H54 (cell line): ENCODE measurements at regions not wholly inside any gene's neighbourhood (a gene's known extent, or its start where the extent isn't known, plus 50 kb on each side); places are given as distances from the start of the nearest gene placed in this dataset.

Experiments
- DNase-seq: peaks from one replicate; pipeline ENCODE4 v3.0.0; 2011; ENCODE audit warnings: low spot score, mixed read lengths; ENCODE audit not compliant: insufficient read length
- FAIRE-seq: peaks from 3 replicates; lab custom pipeline; 2011; peaks lifted over from hg19 to GRCh38; lab: Jason Lieb, UNC
- POLR2A ChIP-seq: IDR thresholded peaks from 2 replicates; pipeline ENCODE4 v1.6.1; 2011; ENCODE audit warnings: low read depth, mild to moderate bottlenecking, low read length

- TF ChIP-seq POLR2A, result no peak
- FAIRE-seq, result no peak
- DNase-seq, result no peak
Measured at GRCh38 chr12:25830456-25830855, 128.0 kb upstream of the RASSF8 start.

GRCh38 chr12:25833657-25834056 lies 124.8 kb upstream of the RASSF8 start:
- no peak for DNase-seq
- no peak for FAIRE-seq
- no peak for TF ChIP-seq POLR2A

DNA sequence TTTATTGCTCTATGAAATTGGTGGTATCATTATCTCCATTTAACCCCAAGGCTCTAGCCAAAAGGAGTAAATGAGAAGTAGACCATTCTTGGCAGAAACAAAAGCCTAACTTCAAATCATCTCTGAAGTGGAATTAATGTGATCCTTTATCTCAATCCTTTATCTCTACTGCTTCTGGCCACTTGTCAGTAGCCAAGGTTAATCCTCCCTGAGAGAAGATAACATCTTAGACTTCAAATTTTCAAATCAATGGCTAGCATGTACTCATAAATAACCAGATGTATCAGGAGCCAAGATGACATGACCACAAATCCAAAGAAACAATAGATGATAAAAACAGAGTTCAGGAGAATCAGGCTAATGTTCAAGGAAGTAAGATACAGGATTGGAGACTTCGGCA lies 123.1 kb upstream of the RASSF8 start:
- no peak for DNase-seq
- no peak for TF ChIP-seq POLR2A
- FAIRE-seq, result no peak

DNA sequence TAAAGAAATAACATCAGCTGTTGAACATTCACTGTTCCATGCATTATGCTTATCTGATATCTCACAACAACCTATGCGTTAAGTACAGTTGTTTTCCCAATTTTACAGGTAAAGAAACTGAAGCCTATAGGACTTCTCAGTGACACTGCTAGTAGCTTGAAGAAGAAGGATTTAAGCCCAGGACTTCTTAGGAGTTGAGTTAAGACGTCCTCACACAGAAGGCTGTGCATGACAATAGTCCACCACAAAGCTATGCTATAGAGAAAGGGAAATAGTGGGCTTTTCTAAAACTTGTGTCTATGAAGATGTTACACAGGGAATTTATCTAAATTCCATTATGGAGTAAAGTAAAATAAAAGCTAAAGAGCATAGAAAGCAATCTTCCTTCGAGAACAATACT lies 120.5 kb upstream of the RASSF8 start:
- TF ChIP-seq POLR2A, result no peak
- FAIRE-seq (no peak), DNase-seq (no peak)

- DNase-seq (no peak), FAIRE-seq (no peak)
- TF ChIP-seq POLR2A, result no peak
Measured at GRCh38 chr12:25839470-25839869, 119.0 kb upstream of the RASSF8 start.

DNA sequence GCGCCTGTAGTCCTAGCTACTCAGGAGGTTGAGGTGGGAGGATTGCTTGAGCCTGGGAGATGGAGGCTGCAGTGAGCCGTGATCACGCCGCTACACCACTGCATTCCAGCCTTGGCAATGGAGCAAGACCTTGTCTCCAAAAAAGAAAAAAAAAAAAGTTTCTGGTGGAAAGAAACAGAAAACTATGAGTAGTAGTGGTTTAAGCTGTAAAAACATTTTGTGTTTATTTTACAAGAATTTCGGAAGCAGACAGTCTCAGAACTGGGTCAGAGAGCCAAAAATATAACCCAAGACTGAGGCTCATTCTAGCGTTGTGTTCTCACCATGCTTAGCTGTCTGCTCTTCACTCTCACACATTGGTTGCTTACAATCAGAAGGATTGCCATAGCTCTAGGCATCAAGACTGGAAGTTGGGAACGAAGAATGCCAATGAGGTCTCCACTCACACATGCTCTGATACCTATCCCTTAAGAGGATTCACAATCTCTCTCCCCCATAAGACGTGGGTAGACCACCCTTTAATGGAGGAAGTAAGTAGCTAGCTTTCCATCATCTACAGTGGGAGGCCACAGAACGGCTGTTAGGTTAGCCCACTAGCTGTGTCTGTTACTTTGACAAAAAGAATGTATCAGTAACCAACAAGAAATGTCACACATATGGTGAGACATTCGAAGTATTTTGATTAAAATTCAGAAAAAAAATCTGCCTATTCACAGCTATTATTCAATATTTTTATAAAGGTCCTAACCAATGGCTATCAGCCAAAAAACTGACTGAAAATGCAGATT lies 117.6 kb upstream of the RASSF8 start:
- FAIRE-seq (no peak), DNase-seq (no peak)
- TF ChIP-seq POLR2A, result no peak

GRCh38 chr12:25842254-25842653 lies 116.2 kb upstream of the RASSF8 start:
- DNase-seq, result no peak
- TF ChIP-seq POLR2A, result no peak
- FAIRE-seq, result no peak

DNA sequence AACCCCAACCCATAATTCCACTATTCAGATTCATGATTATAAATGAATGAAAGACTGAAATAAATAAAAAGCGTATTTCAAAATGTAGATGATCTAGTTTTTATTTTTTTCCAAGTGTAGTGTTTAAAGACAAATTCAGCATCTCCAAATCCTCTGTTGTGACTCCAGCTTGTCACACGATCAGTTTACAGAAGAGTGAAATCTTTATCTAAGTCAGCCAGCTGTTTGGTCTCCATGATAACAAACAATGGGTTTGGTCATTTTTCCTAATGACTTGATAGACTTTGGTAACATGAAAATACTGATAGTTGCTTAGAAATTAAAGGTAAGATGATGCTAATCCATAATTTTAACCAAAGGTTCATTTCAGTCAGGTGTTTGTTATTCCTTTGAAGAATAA lies 114.5 kb upstream of the RASSF8 start:
- DNase-seq (no peak), FAIRE-seq (no peak)
- TF ChIP-seq POLR2A, result no peak

DNA sequence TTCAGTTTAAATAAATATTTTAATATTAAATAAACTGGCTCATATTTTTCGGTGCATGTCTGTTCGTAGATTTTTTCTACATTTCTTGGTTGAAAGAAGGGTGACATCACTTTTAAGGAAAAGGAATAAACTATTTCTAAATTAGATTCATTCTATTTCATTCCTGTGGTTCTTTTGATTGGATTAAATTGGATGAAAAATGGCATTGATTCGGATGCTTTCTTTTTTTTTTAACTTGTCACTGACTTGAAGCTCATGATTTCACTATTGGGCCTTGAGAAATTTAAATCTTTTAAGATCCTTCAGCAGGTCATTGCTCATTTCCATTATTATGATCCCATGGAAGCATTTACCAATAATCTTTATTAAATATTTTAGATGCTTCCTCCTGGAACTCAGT lies 113.1 kb upstream of the RASSF8 start:
- TF ChIP-seq POLR2A, result no peak
- DNase-seq (no peak), FAIRE-seq (no peak)

DNA sequence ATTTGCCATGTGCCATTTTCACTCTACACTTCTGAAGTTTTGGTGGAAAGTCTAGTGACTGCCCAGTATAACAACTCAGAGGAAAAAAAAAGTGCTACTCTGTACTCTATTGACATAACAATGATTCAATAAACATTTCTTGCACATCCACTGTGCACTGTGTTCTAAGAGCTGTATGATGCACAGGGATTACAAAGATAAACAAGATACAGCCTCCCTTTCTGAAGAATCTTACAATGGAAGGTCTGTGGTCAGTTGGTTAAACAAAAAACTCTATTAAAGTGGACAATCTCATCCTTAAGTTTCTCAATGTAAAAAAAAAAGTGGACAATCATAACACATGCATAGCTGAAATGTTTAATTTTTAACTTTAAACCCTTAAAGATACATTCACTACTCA lies 105.7 kb upstream of the RASSF8 start:
- DNase-seq (no peak), FAIRE-seq (peak; percentile 23)
- TF ChIP-seq POLR2A, result no peak

- no peak for TF ChIP-seq POLR2A
- FAIRE-seq (no peak), DNase-seq (no peak)
Measured at GRCh38 chr12:25853316-25854095, 105.0 kb upstream of the RASSF8 start.

DNA sequence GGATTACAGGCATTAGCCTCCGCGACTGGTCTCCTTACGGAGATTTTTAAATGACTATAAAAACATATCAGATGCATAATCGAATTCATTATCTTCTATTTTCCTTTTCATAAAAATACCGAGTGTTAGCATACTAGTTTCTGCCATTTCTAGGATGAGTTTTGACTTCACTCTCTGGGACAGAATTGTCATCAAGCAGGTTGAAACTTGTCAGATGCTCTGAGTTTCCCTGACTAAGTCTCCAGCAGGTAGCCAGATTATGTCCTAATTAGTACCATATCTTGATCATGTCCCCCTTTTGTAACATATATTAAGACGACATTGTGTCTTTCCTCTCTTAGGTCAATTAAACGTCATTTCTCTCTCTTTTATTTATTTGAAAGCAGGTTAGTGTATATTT lies 103.5 kb upstream of the RASSF8 start:
- DNase-seq (no peak), FAIRE-seq (no peak)
- TF ChIP-seq POLR2A, result no peak

DNA sequence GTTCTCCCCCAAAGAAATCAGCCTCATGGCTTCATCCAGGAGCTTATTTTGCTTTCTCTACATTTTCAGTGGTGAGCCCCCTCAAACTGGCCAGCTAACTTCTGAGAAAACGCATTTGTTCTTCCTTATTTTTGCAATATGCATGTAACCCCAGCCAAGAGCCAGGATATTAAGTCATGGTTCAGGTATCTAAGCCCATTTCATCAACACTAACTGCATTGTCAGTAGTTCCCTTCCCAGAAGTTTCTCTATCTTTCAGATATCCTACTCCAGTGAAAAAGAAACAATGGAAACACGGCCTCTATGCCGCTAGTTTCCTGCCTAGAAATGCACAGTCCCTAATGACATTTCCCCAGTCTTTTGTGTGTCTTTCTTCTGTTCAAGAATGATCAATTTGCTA lies 102.8 kb upstream of the RASSF8 start:
- TF ChIP-seq POLR2A, result no peak
- no peak for FAIRE-seq
- DNase-seq, result no peak

DNA sequence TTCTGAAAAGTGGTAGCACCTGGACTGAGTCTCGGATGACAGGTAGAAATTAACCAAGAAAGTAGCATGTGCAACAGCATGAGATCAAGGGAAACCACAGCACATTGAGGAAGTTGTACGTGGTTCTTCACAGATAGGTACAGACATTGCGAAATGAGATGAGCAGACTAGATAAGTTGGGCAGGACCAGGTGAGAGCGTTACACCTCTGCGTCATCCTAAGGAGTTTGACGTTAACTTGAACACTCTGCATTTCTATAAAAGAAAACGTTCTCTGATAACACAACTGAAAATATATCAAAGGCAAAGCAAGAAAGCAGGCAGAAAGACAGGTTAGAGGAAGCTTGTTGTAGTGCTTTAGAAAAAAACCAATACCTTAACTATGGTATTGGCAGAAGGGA lies 98.5 kb upstream of the RASSF8 start:
- TF ChIP-seq POLR2A, result no peak
- DNase-seq (no peak), FAIRE-seq (no peak)

- no peak for FAIRE-seq
- no peak for TF ChIP-seq POLR2A
- DNase-seq, result no peak
Measured at GRCh38 chr12:25861226-25861625, 97.3 kb upstream of the RASSF8 start.
